ENCODE measurements at regions not wholly inside any gene's neighbourhood (a gene's known extent, or its start where the extent isn't known, plus 50 kb on each side); places are given as distances from the start of the nearest gene placed in this dataset.

DNA sequence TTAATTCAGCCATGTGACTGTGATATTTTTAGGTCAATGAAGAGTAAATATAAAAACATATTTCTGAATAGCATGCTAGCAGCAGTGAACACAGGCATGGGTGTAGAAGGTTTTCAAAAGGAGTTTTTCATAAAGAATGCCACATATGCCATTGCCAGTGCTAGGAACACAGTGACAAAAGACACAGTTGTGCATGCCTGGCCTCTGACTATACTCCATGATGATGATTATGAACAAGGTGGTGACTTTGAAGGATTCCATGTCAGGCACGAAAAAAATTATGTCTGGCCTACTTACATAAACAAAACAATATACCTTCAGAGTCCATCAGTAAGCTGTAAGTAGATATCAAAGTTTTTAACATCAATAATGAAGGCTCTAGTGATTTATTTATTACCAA is 438.7 kb downstream of the TLE1 start:
- Histone ChIP-seq H3K27me3 (ENCODE audit: control insufficient read depth, low read length) (no peaks in the 10 kb centered on the region), H3K4me2 (ENCODE audit: low read length) (no peak overlapping the region), H3K4me1 (ENCODE audit: control insufficient read depth, low read length) (no peaks in the 10 kb centered on the region), H3K79me2 (ENCODE audit: control insufficient read depth, low read length) (no peaks in the 10 kb centered on the region), H3K27ac (ENCODE audit: low read depth, low read length) (no peak overlapping the region), H3K9me2 (replicated peaks; ENCODE audit: control insufficient read depth, low read length) (no peaks in the 10 kb centered on the region; the same call in 1 of the 2 replicates), H4K20me1 (ENCODE audit: control insufficient read depth, insufficient read depth, low read depth, low read length) (no peaks in the 10 kb centered on the region), H3K4me3 (ENCODE audit: low read length) (no peak overlapping the region), H3K36me3 (ENCODE audit: control insufficient read depth, low read length) (no peaks in the 10 kb centered on the region), H3K9me3 (ENCODE audit: control insufficient read depth, insufficient read depth, low read length) (no peaks in the 10 kb centered on the region), H3F3A (ENCODE audit: control insufficient read depth, insufficient read depth) (no peaks in the 10 kb centered on the region)
- TF ChIP-seq, protein P1, sequence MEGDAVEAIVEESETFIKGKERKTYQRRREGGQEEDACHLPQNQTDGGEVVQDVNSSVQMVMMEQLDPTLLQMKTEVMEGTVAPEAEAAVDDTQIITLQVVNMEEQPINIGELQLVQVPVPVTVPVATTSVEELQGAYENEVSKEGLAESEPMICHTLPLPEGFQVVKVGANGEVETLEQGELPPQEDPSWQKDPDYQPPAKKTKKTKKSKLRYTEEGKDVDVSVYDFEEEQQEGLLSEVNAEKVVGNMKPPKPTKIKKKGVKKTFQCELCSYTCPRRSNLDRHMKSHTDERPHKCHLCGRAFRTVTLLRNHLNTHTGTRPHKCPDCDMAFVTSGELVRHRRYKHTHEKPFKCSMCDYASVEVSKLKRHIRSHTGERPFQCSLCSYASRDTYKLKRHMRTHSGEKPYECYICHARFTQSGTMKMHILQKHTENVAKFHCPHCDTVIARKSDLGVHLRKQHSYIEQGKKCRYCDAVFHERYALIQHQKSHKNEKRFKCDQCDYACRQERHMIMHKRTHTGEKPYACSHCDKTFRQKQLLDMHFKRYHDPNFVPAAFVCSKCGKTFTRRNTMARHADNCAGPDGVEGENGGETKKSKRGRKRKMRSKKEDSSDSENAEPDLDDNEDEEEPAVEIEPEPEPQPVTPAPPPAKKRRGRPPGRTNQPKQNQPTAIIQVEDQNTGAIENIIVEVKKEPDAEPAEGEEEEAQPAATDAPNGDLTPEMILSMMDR (IDR thresholded peaks at IDR 0.05; ENCODE audit: low read depth, low read length, poor library complexity, severe bottlenecking) = no peak
- TF ChIP-seq EZH2phosphoT487 (IDR thresholded peaks at IDR 0.05; ENCODE audit: borderline replicate concordance, low read length) = no peak

DNA sequence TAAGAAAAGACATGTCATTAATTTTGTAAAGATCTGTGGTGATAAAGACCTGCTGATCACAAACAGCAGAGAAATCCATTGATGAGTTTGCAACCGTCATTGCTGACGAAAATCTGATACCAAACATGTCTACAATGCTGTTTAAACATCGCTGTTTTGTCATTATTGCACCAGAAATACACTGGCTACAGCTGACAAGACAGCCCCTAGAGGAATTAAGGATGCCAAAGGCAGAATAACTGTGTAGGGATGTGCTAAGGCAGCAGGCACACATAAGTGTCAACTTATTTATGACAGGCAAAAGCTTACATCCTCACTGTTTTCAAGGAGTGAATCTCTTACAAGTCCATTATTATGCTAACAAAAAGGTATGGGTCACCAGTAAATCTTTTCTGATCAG is 439.3 kb downstream of the TLE1 start:
- no peaks in the 10 kb centered on the region for H3K79me2 ChIP-seq (ENCODE audit: control insufficient read depth, low read length)
- no peak overlapping the region for H3K4me3 ChIP-seq (ENCODE audit: low read length)
- no peaks in the 10 kb centered on the region for H3K27me3 ChIP-seq (ENCODE audit: control insufficient read depth, low read length)
- no peaks in the 10 kb centered on the region; the same call in 1 of the 2 replicates for H3K9me2 ChIP-seq (replicated peaks; ENCODE audit: control insufficient read depth, low read length)
- no peaks in the 10 kb centered on the region for H3K4me1 ChIP-seq (ENCODE audit: control insufficient read depth, low read length)
- H3F3A ChIP-seq (ENCODE audit: control insufficient read depth, insufficient read depth) = no peaks in the 10 kb centered on the region
- no peaks in the 10 kb centered on the region for H4K20me1 ChIP-seq (ENCODE audit: control insufficient read depth, insufficient read depth, low read depth, low read length)
- H3K36me3 ChIP-seq (ENCODE audit: control insufficient read depth, low read length) = no peaks in the 10 kb centered on the region
- H3K4me2 ChIP-seq (ENCODE audit: low read length) = no peak overlapping the region
- H3K27ac ChIP-seq (ENCODE audit: low read depth, low read length) = no peak overlapping the region
- TF ChIP-seq, protein P1 (IDR thresholded peaks at IDR 0.05; ENCODE audit: low read depth, low read length, poor library complexity, severe bottlenecking) = no peak
- TF ChIP-seq EZH2phosphoT487 (IDR thresholded peaks at IDR 0.05; ENCODE audit: borderline replicate concordance, low read length) = no peak
- no peaks in the 10 kb centered on the region for H3K9me3 ChIP-seq (ENCODE audit: control insufficient read depth, insufficient read depth, low read length)

DNA sequence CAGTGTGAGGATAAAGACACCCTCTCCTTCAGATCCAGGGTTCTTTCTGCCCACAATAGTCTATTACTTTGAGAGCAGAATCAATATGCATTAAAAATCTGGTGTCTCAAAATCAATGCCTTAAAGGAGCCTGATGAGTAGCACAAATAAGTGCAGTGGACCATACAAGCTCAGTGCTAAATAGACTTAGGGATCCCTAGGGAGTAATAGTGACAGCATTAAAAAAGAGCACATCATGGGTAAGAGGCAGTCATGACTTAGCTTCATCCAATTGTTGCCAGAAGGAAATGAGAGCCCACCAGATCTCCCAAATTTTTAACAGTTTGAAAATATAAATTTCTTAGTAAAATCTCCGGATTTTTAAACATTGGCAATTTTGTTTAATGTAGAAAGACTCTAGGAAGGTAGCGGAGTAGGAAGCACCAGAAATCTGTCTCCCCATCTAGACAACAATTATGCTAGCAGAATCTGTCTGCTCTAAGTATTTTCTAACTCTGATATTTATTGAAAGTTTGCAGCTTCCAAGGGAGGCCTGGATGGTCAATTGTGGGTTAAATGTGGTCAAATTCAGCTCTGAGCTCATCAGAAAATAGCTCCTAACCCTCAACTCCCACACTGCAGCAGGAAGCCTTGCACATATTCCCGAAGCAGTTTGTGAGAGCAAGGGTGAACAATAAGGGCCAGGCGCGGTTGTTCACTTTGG is 443.9 kb downstream of the TLE1 start:
- H3K27ac ChIP-seq (ENCODE audit: low read depth, low read length) = no peak overlapping the region
- H3K36me3 ChIP-seq (ENCODE audit: control insufficient read depth, low read length) = no peaks in the 10 kb centered on the region
- no peaks in the 10 kb centered on the region for H4K20me1 ChIP-seq (ENCODE audit: control insufficient read depth, insufficient read depth, low read depth, low read length)
- H3K9me2 ChIP-seq (replicated peaks; ENCODE audit: control insufficient read depth, low read length) = no peaks in the 10 kb centered on the region; the same call in 1 of the 2 replicates
- no peaks in the 10 kb centered on the region; the same call in 1 of the 2 replicates for H3K9me3 ChIP-seq (ENCODE audit: control insufficient read depth, insufficient read depth, low read length)
- no peak overlapping the region for H3K4me3 ChIP-seq (ENCODE audit: low read length)
- H3F3A ChIP-seq (ENCODE audit: control insufficient read depth, insufficient read depth) = no peaks in the 10 kb centered on the region
- H3K79me2 ChIP-seq (ENCODE audit: control insufficient read depth, low read length) = no peaks in the 10 kb centered on the region
- no peak for TF ChIP-seq EZH2phosphoT487 (IDR thresholded peaks at IDR 0.05; ENCODE audit: borderline replicate concordance, low read length)
- TF ChIP-seq, protein P1 (IDR thresholded peaks at IDR 0.05; ENCODE audit: low read depth, low read length, poor library complexity, severe bottlenecking) = no peak
- H3K4me1 ChIP-seq (ENCODE audit: control insufficient read depth, low read length) = no peaks in the 10 kb centered on the region
- no peak overlapping the region for H3K4me2 ChIP-seq (ENCODE audit: low read length)
- no peaks in the 10 kb centered on the region for H3K27me3 ChIP-seq (ENCODE audit: control insufficient read depth, low read length)
